Thyroid gland (tissue), 4 donors: ENCODE measurements at regions not wholly inside any gene's neighbourhood (a gene's known extent, or its start where the extent isn't known, plus 50 kb on each side); places are given as distances from the start of the nearest gene placed in this dataset.

ENCODE experiments used
- DNase-seq, 2 donors: peaks; one replicate each; pipeline ENCODE4 v3.0.0-alpha.2; 2019
- H3K27ac ChIP-seq, 3 donors: fragments of 200-600 bp; sonication (generic); 1 replicate in 2 of 3; 2 replicates in 1 of 3; pipeline ENCODE4 v1.5.1; 2016 to 2019; ENCODE audit warnings: mild to moderate bottlenecking in 1 of 3, moderate library complexity in 1 of 3
- H3K27me3 ChIP-seq: fragments of 200-600 bp; sonication (generic); one replicate; pipeline ENCODE4 v1.5.1; 2019
- H3K36me3 ChIP-seq, 2 donors: fragments of 200-600 bp; sonication (generic); one replicate each; pipeline ENCODE4 v1.5.1; 2016 to 2019
- H3K4me1 ChIP-seq, 2 donors: fragments of 200-600 bp; sonication (generic); one replicate each; pipeline ENCODE4 v1.5.1; 2017 to 2019
- H3K4me3 ChIP-seq, 3 donors: fragments of 200-600 bp; sonication (generic); replicated peaks in 1 of 3; 1 replicate in 2 of 3; 2 replicates in 1 of 3; pipeline ENCODE4 v1.5.1; 2016; ENCODE audit warnings: mild to moderate bottlenecking in 1 of 3
- H3K9me3 ChIP-seq: fragments of 200-600 bp; sonication (generic); one replicate; pipeline ENCODE4 v1.5.1; 2017
- POLR2A ChIP-seq, 2 donors: fragments of 450-650 bp; IDR thresholded peaks; one replicate each; pipeline ENCODE4 v1.6.1; 2017; ENCODE audit warnings: antibody characterized with exemption in 2 of 2, mild to moderate bottlenecking in 2 of 2, moderate library complexity in 1 of 2
- WGBS, 2 donors: methylation state at CpG; one replicate each; pipeline ENCODE4 v1.1.5; 2017; 5-methylcytosine and 5-hydroxymethylcytosine counted together
- intact Hi-C: fragments of 100-400 bp; cut with DNase I; formaldehyde crosslinking; loops from one replicate; pipeline ENCODE4 v1.15.1; 2023
- TF ChIP-seq, protein P1 (sequence below), 6 experiments: fragments of 200-600 bp in 3 of 6; fragments of 450-650 bp in 3 of 6; sonication (generic) in 3 of 6; IDR thresholded peaks; one replicate each; pipeline ENCODE4 v1.5.1; 2016 to 2019; ENCODE audit warnings: antibody characterized with exemption in 6 of 6, mild to moderate bottlenecking in 2 of 6, inconsistent platforms in 1 of 6, moderate library complexity in 1 of 6

DNA sequence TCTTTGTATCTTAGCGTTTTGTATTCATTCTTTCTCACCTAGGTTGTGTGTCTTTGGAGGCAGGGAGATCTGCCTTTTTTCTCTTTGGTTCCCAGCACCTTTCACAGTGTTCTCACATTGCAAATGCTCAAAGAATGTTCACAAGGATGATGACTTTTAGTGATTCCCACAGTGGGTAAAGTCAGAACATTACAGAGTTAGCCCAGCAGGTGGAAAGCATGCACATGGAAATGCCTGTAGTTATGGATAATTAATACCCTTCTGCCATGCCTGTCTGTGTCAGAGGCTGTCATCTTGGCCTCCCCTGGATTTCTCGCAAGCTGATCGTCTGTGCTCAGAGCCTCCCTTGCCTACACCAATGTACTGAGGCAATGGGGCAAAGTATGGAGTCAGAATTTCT, 458.9 kb downstream of the LMO4 start:
- H3K27me3 ChIP-seq, result no peaks in the 10 kb centered on the region
- no peak overlapping the region for H3K4me3 ChIP-seq
- no peaks in the 10 kb centered on the region for H3K9me3 ChIP-seq
- no peak for DNase-seq
- no peaks in the 10 kb centered on the region for H3K4me1 ChIP-seq
- intact Hi-C loops, result no loop called here
- H3K27ac ChIP-seq, result no peak overlapping the region
- H3K36me3 ChIP-seq, result no peaks in the 10 kb centered on the region
- TF ChIP-seq, protein P1, sequence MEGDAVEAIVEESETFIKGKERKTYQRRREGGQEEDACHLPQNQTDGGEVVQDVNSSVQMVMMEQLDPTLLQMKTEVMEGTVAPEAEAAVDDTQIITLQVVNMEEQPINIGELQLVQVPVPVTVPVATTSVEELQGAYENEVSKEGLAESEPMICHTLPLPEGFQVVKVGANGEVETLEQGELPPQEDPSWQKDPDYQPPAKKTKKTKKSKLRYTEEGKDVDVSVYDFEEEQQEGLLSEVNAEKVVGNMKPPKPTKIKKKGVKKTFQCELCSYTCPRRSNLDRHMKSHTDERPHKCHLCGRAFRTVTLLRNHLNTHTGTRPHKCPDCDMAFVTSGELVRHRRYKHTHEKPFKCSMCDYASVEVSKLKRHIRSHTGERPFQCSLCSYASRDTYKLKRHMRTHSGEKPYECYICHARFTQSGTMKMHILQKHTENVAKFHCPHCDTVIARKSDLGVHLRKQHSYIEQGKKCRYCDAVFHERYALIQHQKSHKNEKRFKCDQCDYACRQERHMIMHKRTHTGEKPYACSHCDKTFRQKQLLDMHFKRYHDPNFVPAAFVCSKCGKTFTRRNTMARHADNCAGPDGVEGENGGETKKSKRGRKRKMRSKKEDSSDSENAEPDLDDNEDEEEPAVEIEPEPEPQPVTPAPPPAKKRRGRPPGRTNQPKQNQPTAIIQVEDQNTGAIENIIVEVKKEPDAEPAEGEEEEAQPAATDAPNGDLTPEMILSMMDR (IDR thresholded peaks at IDR 0.05), result no peak
- TF ChIP-seq POLR2A (IDR thresholded peaks at IDR 0.05), result no peak
- 45 to 52% methylated on average over 3 of the region's 3 CpGs for WGBS, 2 donors

DNA sequence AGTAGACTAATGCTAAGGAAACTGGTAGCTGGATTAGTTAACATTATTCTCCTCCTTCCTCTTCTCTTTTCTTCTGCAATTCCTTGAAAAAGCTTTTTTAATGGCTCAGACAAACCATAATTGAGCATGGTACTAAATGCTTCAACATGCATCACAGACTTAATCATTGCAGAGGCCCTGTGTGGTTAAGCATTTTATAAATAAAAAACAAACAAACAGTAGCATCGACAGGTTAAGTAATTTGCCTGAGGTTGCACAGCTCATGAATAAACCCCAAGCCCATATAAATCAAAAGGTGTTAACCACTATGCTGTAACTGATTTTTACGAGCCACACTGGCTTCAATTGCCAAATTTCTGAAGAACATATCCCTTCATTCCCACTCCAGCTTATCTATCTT, 462.1 kb downstream of the LMO4 start:
- intact Hi-C loops, result no loop called here
- Histone ChIP-seq H3K4me3 (no peak overlapping the region), H3K27ac (no peak overlapping the region), H3K9me3 (no peaks in the 10 kb centered on the region), H3K36me3 (no peaks in the 10 kb centered on the region), H3K27me3 (no peaks in the 10 kb centered on the region), H3K4me1 (no peaks in the 10 kb centered on the region)
- TF ChIP-seq, protein P1 (IDR thresholded peaks at IDR 0.05), result no peak
- TF ChIP-seq POLR2A (IDR thresholded peaks at IDR 0.05), result no peak
- DNase-seq, result no peak
- 90 to 94% methylated on average over 2 of the region's 2 CpGs for WGBS, 2 donors

DNA sequence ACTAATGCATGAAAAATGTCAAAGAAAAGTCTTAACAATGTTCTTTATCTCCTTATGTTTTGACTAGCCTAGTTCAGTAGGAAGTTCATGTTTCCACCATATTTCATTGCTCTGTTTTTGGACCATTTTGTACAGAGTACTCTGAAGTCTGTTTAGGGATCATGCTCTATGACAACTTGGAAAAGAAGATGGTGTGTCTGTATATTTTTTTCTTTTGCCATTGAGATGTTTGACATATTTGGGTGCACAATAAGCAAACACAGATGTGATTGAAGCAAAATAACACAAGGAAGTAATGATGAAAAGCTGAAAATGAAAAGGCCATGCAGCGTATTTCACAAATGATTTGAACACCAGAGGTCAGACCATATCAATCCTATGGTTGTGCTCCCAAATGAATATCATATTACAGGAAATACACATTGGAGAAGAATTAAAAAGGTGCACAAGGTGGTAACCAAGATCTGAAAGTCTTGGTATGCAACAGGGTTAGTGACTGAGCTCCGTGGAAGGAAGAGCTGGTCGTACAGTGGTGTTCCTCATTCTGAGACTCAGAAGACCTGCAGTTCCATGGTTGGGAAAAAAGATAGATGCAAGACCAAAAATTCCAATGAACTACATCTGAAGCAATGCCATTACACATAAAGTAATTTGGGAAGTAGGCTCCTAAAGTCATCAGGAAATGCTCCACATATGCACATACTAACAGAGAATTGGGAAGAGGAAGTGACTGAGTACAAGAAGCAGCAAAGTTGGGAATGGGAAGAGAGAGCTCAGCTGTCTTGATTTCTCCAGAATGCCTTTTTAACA, 463.5 kb downstream of the LMO4 start:
- H3K9me3 ChIP-seq, result no peaks in the 10 kb centered on the region
- no peak for DNase-seq
- WGBS, 2 donors, result 90 to 94% methylated on average over 3 of the region's 3 CpGs
- H3K27ac ChIP-seq, result no peak overlapping the region
- TF ChIP-seq, protein P1 (IDR thresholded peaks at IDR 0.05), result no peak
- no peak for TF ChIP-seq POLR2A (IDR thresholded peaks at IDR 0.05)
- H3K36me3 ChIP-seq, result no peaks in the 10 kb centered on the region
- intact Hi-C loops, result no loop called here
- no peak overlapping the region for H3K4me3 ChIP-seq
- no peaks in the 10 kb centered on the region for H3K4me1 ChIP-seq
- H3K27me3 ChIP-seq, result no peaks in the 10 kb centered on the region

DNA sequence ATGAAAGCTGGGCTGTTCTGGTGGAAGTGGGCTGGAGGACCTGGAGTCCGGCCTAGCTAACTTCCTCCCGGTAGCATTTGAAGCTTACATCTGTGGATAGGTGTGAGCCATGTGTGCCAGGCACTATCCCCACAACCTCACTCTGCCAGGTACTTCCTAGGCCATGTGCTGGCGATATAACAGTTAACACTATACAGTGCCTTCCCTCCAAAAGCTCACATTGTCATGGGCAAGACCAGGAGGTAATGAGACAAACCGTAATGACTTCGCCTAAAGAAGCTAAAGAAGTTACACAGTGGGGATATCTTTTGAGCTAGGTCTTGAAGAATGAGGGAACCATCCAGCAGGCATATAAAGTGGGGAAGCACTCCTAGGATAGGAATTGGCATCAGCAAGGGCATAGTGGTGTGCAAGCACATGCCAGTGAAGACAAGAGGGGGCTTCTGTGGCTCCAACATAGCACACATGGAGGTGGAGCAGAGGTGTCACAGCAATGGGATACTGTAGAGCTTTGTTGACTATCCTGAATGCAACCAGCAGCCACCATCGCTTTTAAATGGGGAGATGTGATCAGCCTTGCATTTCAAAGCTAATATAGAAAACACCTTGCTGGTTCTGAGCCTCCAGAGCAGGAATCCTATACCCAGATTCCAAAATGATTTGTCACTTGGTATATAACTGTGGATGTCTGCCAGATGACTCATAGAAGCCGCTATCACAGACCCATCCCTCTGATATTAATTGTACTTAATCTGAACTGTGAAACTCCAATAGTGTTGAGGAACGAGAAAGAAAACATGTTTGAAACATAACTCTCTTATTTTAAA, 466.3 kb downstream of the LMO4 start:
- TF ChIP-seq POLR2A (IDR thresholded peaks at IDR 0.05), result no peak
- TF ChIP-seq, protein P1 (IDR thresholded peaks at IDR 0.05), result no peak
- 78 to 82% methylated on average over 8 of the region's 8 CpGs for WGBS, 2 donors
- H3K27me3 ChIP-seq, result no peaks in the 10 kb centered on the region
- intact Hi-C loops, result no loop called here
- no peaks in the 10 kb centered on the region for H3K36me3 ChIP-seq
- H3K4me1 ChIP-seq, result no peaks in the 10 kb centered on the region
- no peak for DNase-seq
- H3K4me3 ChIP-seq, result no peak overlapping the region
- no peak overlapping the region for H3K27ac ChIP-seq
- H3K9me3 ChIP-seq, result no peaks in the 10 kb centered on the region
